ENCODE measurements at regions not wholly inside any gene's neighbourhood (a gene's known extent, or its start where the extent isn't known, plus 50 kb on each side); places are given as distances from the start of the nearest gene placed in this dataset.
"Not testable (repeated sequence)": the region's sequence is repeated elsewhere in the genome, so short reads cannot be mapped to it uniquely, and the experiment has no call there.

- H3K4me1 ChIP-seq (ENCODE audit: insufficient read depth); DNase-seq (ENCODE audit: low spot score); H3K9me3 Mint-ChIP-seq; H3K27ac ChIP-seq (ENCODE audit: low read depth); H3K4me3 ChIP-seq; H3K4me3 Mint-ChIP-seq; H3K27ac Mint-ChIP-seq; H3K9me2 ChIP-seq (ENCODE audit: insufficient read depth); H2AFZ ChIP-seq; H3F3A ChIP-seq (replicated peaks; ENCODE audit: low read depth); H4K20me1 ChIP-seq (replicated peaks; ENCODE audit: insufficient read depth); H3K79me2 ChIP-seq (replicated peaks; ENCODE audit: insufficient read depth); H3K4me2 ChIP-seq; H3K27me3 Mint-ChIP-seq (ENCODE audit: insufficient read depth, low read depth, poor library complexity); H3K27me3 ChIP-seq (ENCODE audit: insufficient read depth); H3K36me3 Mint-ChIP-seq (ENCODE audit: low read depth); ATAC-seq; H3K4me1 Mint-ChIP-seq; H3K36me3 ChIP-seq (ENCODE audit: insufficient read depth): not testable (repeated sequence)
Observed at GRCh38 chr2:88978446-88978845, 287.0 kb downstream of the RPIA start.

GRCh38 chr2:88984079-88984478 is 292.6 kb downstream of the RPIA start:
- H3K4me1 ChIP-seq (ENCODE audit: insufficient read depth); H3K36me3 ChIP-seq (ENCODE audit: insufficient read depth); H3K9me3 Mint-ChIP-seq; H2AFZ ChIP-seq; H3K27ac Mint-ChIP-seq; H3K27me3 Mint-ChIP-seq (ENCODE audit: insufficient read depth, low read depth, poor library complexity); H3K27me3 ChIP-seq (ENCODE audit: insufficient read depth); H4K20me1 ChIP-seq (replicated peaks; ENCODE audit: insufficient read depth); DNase-seq (ENCODE audit: low spot score); H3K36me3 Mint-ChIP-seq (ENCODE audit: low read depth); H3F3A ChIP-seq (replicated peaks; ENCODE audit: low read depth); H3K79me2 ChIP-seq (replicated peaks; ENCODE audit: insufficient read depth); H3K4me3 Mint-ChIP-seq; H3K4me3 ChIP-seq; ATAC-seq; H3K27ac ChIP-seq (ENCODE audit: low read depth); H3K4me2 ChIP-seq; H3K9me2 ChIP-seq (ENCODE audit: insufficient read depth); H3K4me1 Mint-ChIP-seq: not testable (repeated sequence)

- not testable (repeated sequence) for H3K4me2 ChIP-seq
- peak; percentile 79 for ATAC-seq
Observed at GRCh38 chr2:88986721-88987330, 295.4 kb downstream of the RPIA start.

GRCh38 chr2:88988617-88989016 is 297.1 kb downstream of the RPIA start:
- H3K27ac Mint-ChIP-seq; H3K27ac ChIP-seq (ENCODE audit: low read depth); H3K4me2 ChIP-seq; H3K9me2 ChIP-seq (ENCODE audit: insufficient read depth); H4K20me1 ChIP-seq (replicated peaks; ENCODE audit: insufficient read depth); H3K4me1 ChIP-seq (ENCODE audit: insufficient read depth); H3K36me3 ChIP-seq (ENCODE audit: insufficient read depth); H3F3A ChIP-seq (replicated peaks; ENCODE audit: low read depth); H2AFZ ChIP-seq; DNase-seq (ENCODE audit: low spot score); H3K36me3 Mint-ChIP-seq (ENCODE audit: low read depth); H3K79me2 ChIP-seq (replicated peaks; ENCODE audit: insufficient read depth); H3K27me3 Mint-ChIP-seq (ENCODE audit: insufficient read depth, low read depth, poor library complexity); H3K9me3 Mint-ChIP-seq; H3K4me3 ChIP-seq; H3K4me1 Mint-ChIP-seq; H3K27me3 ChIP-seq (ENCODE audit: insufficient read depth); ATAC-seq; H3K4me3 Mint-ChIP-seq: not testable (repeated sequence)

More at GRCh38 chr2:88986721-88987330, 295.4 kb downstream of the RPIA start:
- H3K9me3 Mint-ChIP-seq; H3K27ac ChIP-seq (ENCODE audit: low read depth); H3F3A ChIP-seq (replicated peaks; ENCODE audit: low read depth); H3K79me2 ChIP-seq (replicated peaks; ENCODE audit: insufficient read depth); H3K36me3 Mint-ChIP-seq (ENCODE audit: low read depth); H3K4me1 ChIP-seq (ENCODE audit: insufficient read depth); H3K4me3 Mint-ChIP-seq; H3K4me3 ChIP-seq; H2AFZ ChIP-seq; H4K20me1 ChIP-seq (replicated peaks; ENCODE audit: insufficient read depth); H3K27me3 Mint-ChIP-seq (ENCODE audit: insufficient read depth, low read depth, poor library complexity); H3K27me3 ChIP-seq (ENCODE audit: insufficient read depth); H3K4me1 Mint-ChIP-seq; H3K9me2 ChIP-seq (ENCODE audit: insufficient read depth); H3K36me3 ChIP-seq (ENCODE audit: insufficient read depth); H3K27ac Mint-ChIP-seq: not testable (repeated sequence)
- DNase-seq (ENCODE audit: low spot score): peak; percentile 43
- TF ChIP-seq CTCF (conservative IDR thresholded peaks at IDR 0.05; ENCODE audit: low read depth in 2 of 2): peak; percentile 40 to 56; a peak in 3 of 4 replicates

- H3K27me3 ChIP-seq (ENCODE audit: insufficient read depth); H4K20me1 ChIP-seq (replicated peaks; ENCODE audit: insufficient read depth); H3K27me3 Mint-ChIP-seq (ENCODE audit: insufficient read depth, low read depth, poor library complexity); H3F3A ChIP-seq (replicated peaks; ENCODE audit: low read depth); H3K79me2 ChIP-seq (replicated peaks; ENCODE audit: insufficient read depth); H3K9me2 ChIP-seq (ENCODE audit: insufficient read depth); H3K4me3 ChIP-seq; H3K36me3 ChIP-seq (ENCODE audit: insufficient read depth); H3K36me3 Mint-ChIP-seq (ENCODE audit: low read depth); H3K9me3 Mint-ChIP-seq; ATAC-seq; H3K4me2 ChIP-seq; H3K4me1 ChIP-seq (ENCODE audit: insufficient read depth); H3K27ac ChIP-seq (ENCODE audit: low read depth); H3K4me1 Mint-ChIP-seq; H3K27ac Mint-ChIP-seq; H2AFZ ChIP-seq; H3K4me3 Mint-ChIP-seq; DNase-seq (ENCODE audit: low spot score): not testable (repeated sequence)
Observed at GRCh38 chr2:88992819-88993218, 301.3 kb downstream of the RPIA start.

- H3K9me3 Mint-ChIP-seq; DNase-seq (ENCODE audit: low spot score); H3K27ac Mint-ChIP-seq; H3K9me2 ChIP-seq (ENCODE audit: insufficient read depth); H3K4me1 ChIP-seq (ENCODE audit: insufficient read depth); H3K36me3 ChIP-seq (ENCODE audit: insufficient read depth); H4K20me1 ChIP-seq (replicated peaks; ENCODE audit: insufficient read depth); H3K27me3 ChIP-seq (ENCODE audit: insufficient read depth); H3K27ac ChIP-seq (ENCODE audit: low read depth); H3F3A ChIP-seq (replicated peaks; ENCODE audit: low read depth); ATAC-seq; H3K4me2 ChIP-seq; H3K4me3 ChIP-seq; H3K79me2 ChIP-seq (replicated peaks; ENCODE audit: insufficient read depth); H3K4me1 Mint-ChIP-seq; H3K36me3 Mint-ChIP-seq (ENCODE audit: low read depth); H2AFZ ChIP-seq; H3K27me3 Mint-ChIP-seq (ENCODE audit: insufficient read depth, low read depth, poor library complexity); H3K4me3 Mint-ChIP-seq: not testable (repeated sequence)
Observed at GRCh38 chr2:88994856-88995255, 303.4 kb downstream of the RPIA start.
